ENCODE measurements at regions not wholly inside any gene's neighbourhood (a gene's known extent, or its start where the extent isn't known, plus 50 kb on each side); places are given as distances from the start of the nearest gene placed in this dataset.

DNA sequence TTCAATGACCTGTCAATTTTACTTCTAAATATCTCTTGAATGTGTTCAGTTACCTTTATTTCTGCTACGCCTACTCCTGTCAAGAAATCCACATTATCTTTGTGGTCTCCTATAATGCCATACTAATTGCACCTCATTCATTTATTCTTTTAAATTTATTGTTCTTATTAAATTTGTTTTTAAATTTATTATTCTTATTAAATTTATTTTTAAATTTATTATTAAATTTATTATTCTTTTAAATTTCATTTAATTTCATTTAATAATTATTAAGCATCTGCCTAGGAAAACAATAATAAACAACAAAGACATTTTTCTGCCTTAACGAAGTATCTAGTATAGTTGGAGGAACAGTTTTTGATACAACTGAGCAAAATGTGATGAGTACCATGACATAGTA is 211.7 kb downstream of the ZPLD1 start:
- TF ChIP-seq POLR2A (IDR thresholded peaks at IDR 0.05) (no peak), CTCF (IDR thresholded peaks at IDR 0.05) (no peak)
